ENCODE measurements at regions not wholly inside any gene's neighbourhood (a gene's known extent, or its start where the extent isn't known, plus 50 kb on each side); places are given as distances from the start of the nearest gene placed in this dataset.

GRCh38 chr9:85260275-85260845, 481.4 kb downstream of the AGTPBP1 start:
- no peak for DNase-seq (ENCODE audit: low spot score)

DNA sequence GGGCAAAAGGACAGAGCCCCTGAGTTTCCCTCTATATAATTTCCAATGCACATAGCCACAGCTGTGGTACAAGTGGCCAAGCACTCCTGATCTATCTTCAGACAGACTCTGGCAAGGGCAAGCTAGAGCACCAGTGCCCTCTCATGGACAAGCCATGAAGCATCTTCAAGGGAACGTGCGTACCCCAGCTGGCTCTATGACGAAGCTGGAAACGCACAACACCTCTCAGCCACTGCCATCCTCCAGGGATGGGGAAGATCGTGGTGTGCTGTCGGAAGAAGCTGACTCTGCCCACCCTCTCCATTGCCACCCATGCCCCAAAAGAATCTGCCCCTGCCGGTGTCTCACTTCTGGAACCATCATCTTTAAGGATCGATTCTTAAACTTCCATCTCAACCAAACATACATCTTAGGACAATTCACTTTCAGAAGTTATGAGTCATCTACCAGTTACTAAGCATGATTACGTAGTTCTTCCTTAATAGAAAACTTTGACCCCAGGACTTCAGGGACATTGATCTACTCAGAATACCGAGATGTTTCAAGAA, 482.9 kb downstream of the AGTPBP1 start:
- peak; percentile 87 for DNase-seq (ENCODE audit: low spot score)

DNA sequence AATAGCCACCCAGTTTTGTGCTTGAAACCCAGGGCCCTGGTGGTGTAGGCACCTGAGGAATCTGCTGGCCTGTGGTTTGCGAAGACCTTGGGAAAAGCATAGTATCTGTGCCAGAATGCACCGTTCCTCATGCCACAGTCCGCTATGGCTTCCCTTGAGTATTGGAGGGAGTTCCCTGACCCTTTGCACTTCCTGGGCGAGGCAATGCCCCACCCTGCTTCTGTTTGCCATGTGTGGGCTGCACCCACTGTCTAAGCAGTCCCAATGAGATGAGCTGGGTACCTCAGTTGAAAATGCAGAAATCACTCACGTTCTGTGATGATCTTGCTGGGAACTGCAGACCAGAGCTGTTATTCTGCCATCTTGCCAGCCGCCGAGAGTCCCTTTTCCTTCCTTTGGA, 483.5 kb downstream of the AGTPBP1 start:
- DNase-seq (ENCODE audit: low spot score) = no peak

DNA sequence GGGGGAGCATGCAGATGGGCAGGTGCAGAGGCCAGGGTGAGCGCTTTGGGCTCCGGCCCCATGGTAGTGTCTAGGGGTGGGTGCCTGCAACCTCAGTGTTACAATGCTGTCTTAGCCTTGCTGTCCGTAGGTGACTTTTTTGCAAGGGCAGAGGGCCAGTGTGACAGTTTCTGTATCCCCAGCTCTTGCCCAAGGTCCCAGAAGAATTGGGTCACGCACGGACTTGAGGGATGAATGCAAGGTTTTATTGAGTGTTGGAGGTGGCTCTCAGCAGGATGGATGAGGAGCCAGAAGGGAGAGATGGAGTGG, 492.5 kb downstream of the AGTPBP1 start:
- no peak for DNase-seq (ENCODE audit: low spot score)

GRCh38 chr9:85248514-85249312, 493.0 kb downstream of the AGTPBP1 start:
- DNase-seq (ENCODE audit: low spot score) = peak; percentile 69

DNA sequence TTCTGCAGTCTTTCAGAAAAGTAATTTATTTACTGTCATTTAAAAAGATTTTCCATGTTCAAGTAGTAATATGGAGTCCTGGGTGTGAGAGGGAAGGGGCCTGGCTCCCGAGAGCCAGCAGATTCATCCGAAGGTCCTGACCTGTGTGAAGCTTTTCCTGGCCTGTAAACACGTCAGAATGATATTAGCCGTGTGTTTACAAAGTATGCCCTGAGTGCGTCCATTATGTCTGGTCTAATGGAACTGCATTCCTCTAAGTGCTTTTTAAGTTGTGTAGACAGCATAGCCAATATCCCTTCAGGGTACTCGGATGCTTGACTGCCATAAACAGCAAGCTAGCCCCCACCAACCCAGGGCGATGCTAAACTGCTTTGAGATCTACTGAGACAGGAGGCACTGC, 495.2 kb downstream of the AGTPBP1 start:
- no peak for DNase-seq (ENCODE audit: low spot score)

DNA sequence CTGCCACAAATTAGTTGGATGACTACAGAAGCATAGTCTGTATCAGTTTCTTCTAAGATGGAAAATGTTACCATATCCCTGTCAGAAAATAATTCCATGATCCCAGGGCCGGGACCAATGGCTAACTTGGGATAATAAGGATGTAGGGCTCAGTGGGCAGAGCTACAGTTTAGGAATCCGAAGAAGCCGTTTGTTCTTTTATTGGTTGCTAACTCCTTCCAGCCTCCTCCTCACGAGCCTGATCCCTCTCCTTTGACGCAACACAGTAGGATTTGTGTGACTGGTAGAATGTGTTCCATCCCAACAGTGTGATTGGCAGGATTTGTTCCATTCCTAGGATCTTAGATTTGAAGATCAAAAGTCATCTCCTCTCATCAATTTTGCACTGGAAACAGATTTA, 496.9 kb downstream of the AGTPBP1 start:
- no peak for DNase-seq (ENCODE audit: low spot score)

DNA sequence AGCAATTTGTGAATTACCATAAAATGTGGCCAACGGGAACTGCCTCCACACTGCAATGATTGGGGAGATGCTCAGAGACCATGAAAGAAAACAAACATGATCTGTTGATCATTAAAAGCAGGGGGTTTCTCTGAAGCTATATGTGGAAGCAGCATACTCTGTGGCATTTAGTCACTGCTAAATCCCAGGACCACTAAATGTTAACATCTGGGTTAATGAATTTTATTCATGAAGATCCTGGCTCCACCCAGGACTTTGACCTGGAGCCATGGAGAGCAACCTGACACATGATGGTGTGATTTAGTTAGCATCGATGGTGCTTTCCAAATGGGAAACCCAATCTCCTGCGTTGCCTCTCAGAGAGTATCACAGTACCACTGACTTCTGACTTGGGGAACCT, 497.8 kb downstream of the AGTPBP1 start:
- DNase-seq (ENCODE audit: low spot score) = no peak

DNA sequence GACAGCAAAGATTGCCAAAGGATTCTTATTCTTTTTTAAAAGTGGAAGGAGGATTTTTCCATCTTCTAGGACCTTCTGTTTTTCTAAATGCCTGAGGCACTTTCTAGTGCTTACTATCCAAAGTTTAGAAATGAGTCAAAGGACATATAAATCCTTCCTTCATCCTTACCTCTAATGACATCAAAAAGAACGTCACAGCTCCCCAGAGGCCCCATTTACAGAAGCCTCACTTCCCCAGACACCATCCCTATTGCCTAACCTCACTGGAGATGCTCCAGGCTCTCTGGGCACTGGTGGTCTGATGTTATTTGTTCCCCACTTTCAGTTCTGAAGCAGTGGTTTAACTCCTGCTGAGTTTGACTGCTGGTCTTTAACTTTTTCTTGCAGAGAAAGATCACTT, 504.3 kb downstream of the AGTPBP1 start:
- DNase-seq (ENCODE audit: low spot score) = no peak

DNA sequence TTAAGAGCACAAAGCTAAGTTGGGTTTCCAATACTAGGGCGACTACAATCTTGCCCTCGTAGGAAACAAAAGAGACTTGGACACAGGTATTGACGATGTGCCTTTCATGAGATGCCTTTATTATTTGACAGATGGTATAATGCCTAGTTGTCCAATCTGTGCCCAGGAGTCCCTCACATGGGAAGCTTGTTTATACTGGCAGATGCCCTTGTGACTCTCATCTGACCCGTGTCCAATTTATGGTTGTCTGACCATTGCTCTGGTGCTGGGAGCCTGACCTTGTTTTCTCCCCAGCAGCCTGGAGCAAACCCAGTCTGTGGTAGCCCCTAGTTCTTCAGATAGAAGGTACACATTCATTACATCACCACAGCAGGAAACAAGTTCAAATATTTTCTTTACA, 511.7 kb downstream of the AGTPBP1 start:
- no peak for DNase-seq (ENCODE audit: low spot score)

DNA sequence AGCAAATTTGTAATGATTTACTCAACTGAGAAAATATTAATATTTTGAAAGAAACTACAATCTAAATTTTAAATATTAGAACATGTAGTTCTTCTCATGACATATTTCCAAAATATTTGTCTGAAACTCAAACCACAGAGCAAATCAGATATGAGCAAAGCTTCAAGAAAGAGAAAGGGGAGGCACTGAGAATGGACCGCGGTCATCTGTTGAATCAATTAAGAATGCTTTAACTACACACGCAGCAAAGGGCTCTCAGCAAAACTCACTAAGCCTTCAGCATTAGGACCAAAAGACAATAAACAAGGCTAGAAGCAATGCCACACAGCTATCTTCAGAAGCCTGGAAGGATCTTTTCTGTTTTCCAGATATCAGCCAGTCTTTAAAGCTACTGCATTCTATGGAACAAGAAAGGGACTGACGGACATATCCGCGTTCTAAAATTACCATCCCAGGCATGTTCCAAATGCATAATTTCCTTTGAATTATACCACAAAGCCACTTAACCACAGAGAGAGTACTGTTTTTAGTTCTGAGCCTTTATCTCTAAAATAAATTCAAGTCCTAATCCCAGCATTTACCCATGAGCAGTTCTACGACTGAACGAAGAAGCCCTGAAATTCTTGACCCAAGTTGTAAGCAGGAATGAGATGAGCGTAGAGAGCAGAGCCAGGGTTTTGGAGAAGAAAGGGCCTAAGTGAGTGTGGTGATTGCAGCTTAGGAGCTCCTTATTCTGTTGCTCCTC, 513.5 kb downstream of the AGTPBP1 start:
- DNase-seq (ENCODE audit: low spot score) = no peak

DNA sequence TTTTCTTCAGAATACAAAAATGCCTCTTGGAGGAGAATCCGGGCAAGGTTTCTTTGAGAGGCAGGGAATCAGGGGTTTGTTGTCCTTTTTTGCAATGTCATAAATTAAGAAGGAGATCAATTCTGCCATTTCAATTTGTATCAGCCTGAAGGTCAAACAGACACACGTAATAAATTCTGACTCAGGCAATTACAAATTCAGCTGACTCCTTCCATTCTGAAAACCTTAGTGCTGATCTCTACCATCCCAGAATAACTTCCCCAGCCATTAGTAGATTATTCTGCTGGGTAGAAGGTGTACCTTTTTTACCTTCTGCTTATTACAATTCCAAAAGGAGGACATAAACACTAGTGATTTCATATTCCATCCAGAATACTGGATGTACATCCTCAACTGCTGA, 516.6 kb downstream of the AGTPBP1 start:
- DNase-seq (ENCODE audit: low spot score) = no peak

DNA sequence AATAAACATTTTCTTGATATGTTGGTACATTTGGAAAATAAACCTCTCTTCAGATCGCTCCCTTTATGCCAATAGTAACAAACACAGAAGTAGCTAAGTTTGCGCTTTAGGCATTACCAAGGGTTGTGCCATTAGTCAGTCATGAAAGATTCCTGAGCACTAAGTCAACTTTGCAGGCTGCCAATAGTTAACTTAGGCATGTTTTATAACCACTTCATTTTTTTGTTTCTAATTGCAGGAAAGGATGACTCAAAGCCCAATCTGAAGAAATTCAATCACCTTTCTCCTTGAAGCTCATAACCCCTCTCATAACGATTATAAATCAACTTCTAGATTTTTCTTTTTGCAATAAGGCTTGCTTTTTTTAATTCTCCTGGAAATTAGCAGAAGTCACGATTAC, 517.0 kb downstream of the AGTPBP1 start:
- DNase-seq (ENCODE audit: low spot score) = peak; percentile 44

- DNase-seq (ENCODE audit: low spot score) = no peak
Measured at GRCh38 chr9:85224301-85224700, 517.5 kb downstream of the AGTPBP1 start.

GRCh38 chr9:85223506-85224125, 518.1 kb downstream of the AGTPBP1 start:
- DNase-seq (ENCODE audit: low spot score) = no peak

DNA sequence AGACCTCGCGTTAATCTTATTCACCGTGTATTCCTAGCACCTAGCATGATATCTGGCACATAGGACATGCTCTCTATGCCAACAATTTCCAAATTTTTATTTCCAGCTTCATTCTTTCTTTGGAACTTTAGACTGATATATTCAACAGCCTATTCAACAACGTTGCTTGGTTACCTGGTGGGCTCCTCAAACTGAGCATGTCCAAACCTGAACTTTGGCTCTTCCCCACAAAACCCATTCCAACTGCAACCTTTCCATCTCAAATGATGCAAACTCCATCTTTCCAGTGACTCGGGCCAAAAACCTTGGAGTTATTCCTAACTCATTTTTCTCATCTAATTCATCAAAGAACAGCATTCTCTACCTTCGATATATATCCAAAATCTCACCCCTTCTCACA, 525.2 kb downstream of the AGTPBP1 start:
- no peak for DNase-seq (ENCODE audit: low spot score)

DNA sequence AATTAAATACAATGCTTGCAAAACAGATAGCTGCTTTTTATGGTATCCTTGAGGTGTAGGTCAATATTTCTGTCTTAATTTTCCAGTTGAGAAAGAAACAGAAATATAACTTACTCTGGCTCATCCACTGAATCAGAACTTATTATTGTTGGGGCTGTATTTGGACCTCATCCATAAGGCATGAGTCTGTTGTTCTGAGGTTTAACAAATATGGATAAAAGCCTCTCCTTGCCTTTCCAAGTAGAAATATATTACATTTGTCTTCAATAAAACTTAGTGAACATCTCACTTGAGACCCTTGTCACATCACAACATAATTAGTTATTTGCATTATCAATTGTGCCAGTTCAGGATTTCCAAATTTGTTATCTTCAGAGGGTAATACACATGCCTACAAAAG, 525.8 kb downstream of the AGTPBP1 start:
- DNase-seq (ENCODE audit: low spot score) = no peak

- no peak for DNase-seq (ENCODE audit: low spot score)
Measured at GRCh38 chr9:85215416-85215815, 526.3 kb downstream of the AGTPBP1 start.

GRCh38 chr9:85213650-85214607, 527.8 kb downstream of the AGTPBP1 start:
- DNase-seq (ENCODE audit: low spot score) = no peak

DNA sequence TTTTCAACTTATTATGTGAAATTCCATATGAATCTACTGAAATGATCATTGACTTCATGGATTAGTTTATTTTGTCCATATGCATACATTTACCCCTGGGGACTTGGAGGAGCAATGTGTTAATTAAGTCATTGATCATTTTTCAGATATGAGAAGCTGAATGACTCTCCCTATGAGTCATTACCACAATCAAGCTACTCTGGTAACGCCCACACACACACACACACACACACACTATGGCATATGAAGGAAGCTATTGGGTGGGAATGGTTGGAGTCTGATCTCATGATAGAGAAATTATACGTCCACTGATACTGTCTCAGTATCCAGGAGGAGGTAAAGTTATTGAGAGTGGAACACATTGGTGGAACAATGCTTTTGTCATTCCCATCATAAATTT, 528.9 kb downstream of the AGTPBP1 start:
- peak; percentile 84 for DNase-seq (ENCODE audit: low spot score)

DNA sequence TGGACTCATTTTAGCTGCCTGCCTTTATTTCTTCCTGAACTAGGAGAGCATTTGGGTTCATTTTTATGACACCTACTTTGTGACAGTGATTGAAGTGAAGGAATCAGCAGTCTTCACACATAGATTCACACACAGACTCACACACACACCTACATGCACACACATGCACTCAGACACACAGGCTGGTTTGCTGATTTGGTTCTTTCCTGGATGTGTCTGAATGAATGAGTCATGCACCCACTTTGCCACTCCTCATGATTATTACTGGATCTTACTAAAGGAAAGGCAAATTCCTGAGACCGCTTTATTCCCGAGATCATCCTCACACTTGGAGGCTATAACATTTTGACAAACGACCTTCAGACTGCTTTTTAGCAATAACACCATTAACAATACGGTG, 529.5 kb downstream of the AGTPBP1 start:
- peak; percentile 75 for DNase-seq (ENCODE audit: low spot score)

GRCh38 chr9:85208666-85209065, 533.1 kb downstream of the AGTPBP1 start:
- DNase-seq (ENCODE audit: low spot score) = no peak

Measured in COLO829 (cell line).